Body of pancreas (tissue), 4 donors: ENCODE measurements at regions not wholly inside any gene's neighbourhood (a gene's known extent, or its start where the extent isn't known, plus 50 kb on each side); places are given as distances from the start of the nearest gene placed in this dataset.

Source experiments
- POLR2A ChIP-seq, 3 donors: fragments of 450-650 bp; IDR thresholded peaks; one replicate each; pipeline ENCODE4 v1.6.1; 2016; ENCODE audit warnings: antibody characterized with exemption in 3 of 3, mild to moderate bottlenecking in 2 of 3
- TF ChIP-seq, protein P1 (sequence below), 7 experiments: fragments of 450-650 bp in 4 of 7; fragments of 200-600 bp in 3 of 7; sonication (generic) in 3 of 7; IDR thresholded peaks; one replicate each; pipeline ENCODE4 v1.5.1; 2016 to 2019; ENCODE audit warnings: antibody characterized with exemption in 7 of 7

DNA sequence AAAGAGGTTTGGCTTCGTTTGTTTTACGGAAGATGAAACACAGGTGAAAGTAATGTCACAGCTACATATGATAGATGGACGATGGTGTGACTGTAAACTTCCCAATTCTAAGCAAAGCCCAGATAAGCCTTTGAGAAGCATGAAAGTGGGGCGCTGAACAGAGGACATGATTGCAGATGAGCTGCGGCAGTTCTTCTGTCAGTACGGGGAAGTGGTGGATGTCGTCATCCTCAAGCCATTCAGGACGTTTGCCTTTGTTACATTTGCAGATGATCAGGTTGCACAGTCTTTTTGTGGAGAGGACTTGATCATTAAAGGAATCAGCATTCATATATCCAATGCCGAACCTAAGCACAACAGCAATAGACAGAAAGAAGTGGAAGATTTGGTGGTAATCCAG, 111.5 kb upstream of the DIAPH3 start:
- no peak for TF ChIP-seq POLR2A (IDR thresholded peaks at IDR 0.05)
- TF ChIP-seq, protein P1, sequence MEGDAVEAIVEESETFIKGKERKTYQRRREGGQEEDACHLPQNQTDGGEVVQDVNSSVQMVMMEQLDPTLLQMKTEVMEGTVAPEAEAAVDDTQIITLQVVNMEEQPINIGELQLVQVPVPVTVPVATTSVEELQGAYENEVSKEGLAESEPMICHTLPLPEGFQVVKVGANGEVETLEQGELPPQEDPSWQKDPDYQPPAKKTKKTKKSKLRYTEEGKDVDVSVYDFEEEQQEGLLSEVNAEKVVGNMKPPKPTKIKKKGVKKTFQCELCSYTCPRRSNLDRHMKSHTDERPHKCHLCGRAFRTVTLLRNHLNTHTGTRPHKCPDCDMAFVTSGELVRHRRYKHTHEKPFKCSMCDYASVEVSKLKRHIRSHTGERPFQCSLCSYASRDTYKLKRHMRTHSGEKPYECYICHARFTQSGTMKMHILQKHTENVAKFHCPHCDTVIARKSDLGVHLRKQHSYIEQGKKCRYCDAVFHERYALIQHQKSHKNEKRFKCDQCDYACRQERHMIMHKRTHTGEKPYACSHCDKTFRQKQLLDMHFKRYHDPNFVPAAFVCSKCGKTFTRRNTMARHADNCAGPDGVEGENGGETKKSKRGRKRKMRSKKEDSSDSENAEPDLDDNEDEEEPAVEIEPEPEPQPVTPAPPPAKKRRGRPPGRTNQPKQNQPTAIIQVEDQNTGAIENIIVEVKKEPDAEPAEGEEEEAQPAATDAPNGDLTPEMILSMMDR (IDR thresholded peaks at IDR 0.05) = no peak
